Loucy (cell line): ENCODE measurements at regions not wholly inside any gene's neighbourhood (a gene's known extent, or its start where the extent isn't known, plus 50 kb on each side); places are given as distances from the start of the nearest gene placed in this dataset.

Experiments
- H2AFZ ChIP-seq: fragments of 200-600 bp; sonication (generic); 2 replicates; pipeline ENCODE4 v1.6.0; 2016; ENCODE audit warnings: antibody characterized with exemption, mild to moderate bottlenecking, low read length, moderate library complexity
- H3F3A ChIP-seq: fragments of 200-600 bp; 2 replicates; pipeline ENCODE4 v1.6.0; 2016; ENCODE audit warnings: antibody characterized with exemption, low read depth, mild to moderate bottlenecking
- H3K27me3 ChIP-seq: fragments of 200-600 bp; sonication (generic); 2 replicates; pipeline ENCODE4 v1.6.1; 2014; ENCODE audit warnings: low read length, mild to moderate bottlenecking; ENCODE audit not compliant: insufficient read depth, poor library complexity, severe bottlenecking
- H3K36me3 ChIP-seq: fragments of 200-600 bp; sonication (generic); 2 replicates; pipeline ENCODE4 v1.6.1; 2016; ENCODE audit warnings: low read length; ENCODE audit not compliant: insufficient read depth
- H3K4me1 ChIP-seq: fragments of 200-600 bp; sonication (generic); 2 replicates; pipeline ENCODE4 v1.5.1; 2014; ENCODE audit warnings: low read length, mild to moderate bottlenecking; ENCODE audit not compliant: insufficient read depth, poor library complexity, severe bottlenecking
- H3K4me2 ChIP-seq: fragments of 200-600 bp; sonication (generic); 2 replicates; pipeline ENCODE4 v1.6.0; 2014; ENCODE audit warnings: antibody characterized with exemption, low read length, low read depth, mild to moderate bottlenecking; ENCODE audit not compliant: poor library complexity, severe bottlenecking
- H3K4me3 ChIP-seq: fragments of 200-600 bp; sonication (generic); 2 replicates; pipeline ENCODE4 v1.5.1; 2014; ENCODE audit warnings: low read length, mild to moderate bottlenecking, mixed read lengths; ENCODE audit not compliant: poor library complexity, severe bottlenecking
- H3K79me2 ChIP-seq: fragments of 200-600 bp; sonication (generic); 2 replicates; pipeline ENCODE4 v1.6.1; 2014; ENCODE audit warnings: low read length; ENCODE audit not compliant: insufficient read depth
- H3K9ac ChIP-seq: fragments of 200-600 bp; sonication (generic); 2 replicates; pipeline ENCODE4 v1.6.0; 2014; ENCODE audit warnings: mild to moderate bottlenecking, low read depth, low read length, moderate library complexity; ENCODE audit not compliant: poor library complexity, severe bottlenecking
- H3K9me2 ChIP-seq: fragments of 200-600 bp; sonication (generic); replicated peaks from 2 replicates; pipeline ENCODE4 v1.6.1; 2016; ENCODE audit warnings: low read depth, low read length, mixed read lengths
- H3K9me3 ChIP-seq: fragments of 200-600 bp; sonication (generic); 2 replicates; pipeline ENCODE4 v1.6.1; 2014; ENCODE audit warnings: mild to moderate bottlenecking, antibody characterized with exemption, low read length, low read depth; ENCODE audit not compliant: insufficient read depth
- H4K20me1 ChIP-seq: fragments of 200-600 bp; sonication (generic); 2 replicates; pipeline ENCODE4 v1.6.0; 2014; ENCODE audit warnings: antibody characterized with exemption, low read length, mild to moderate bottlenecking; ENCODE audit not compliant: insufficient read depth, poor library complexity, severe bottlenecking
- CTCF ChIP-seq: fragments of 200-600 bp; sonication (generic); conservative IDR thresholded peaks from 2 replicates; pipeline ENCODE4 v1.5.1; 2014; ENCODE audit warnings: mild to moderate bottlenecking, antibody characterized with exemption, low read length
- EZH2phosphoT487 ChIP-seq: fragments of 200-600 bp; IDR thresholded peaks from 2 replicates; pipeline ENCODE4 v1.6.1; 2018; ENCODE audit warnings: antibody characterized with exemption, mild to moderate bottlenecking, moderate library complexity, borderline replicate concordance

GRCh38 chr6:51094271-51094670 is 275.6 kb downstream of the TFAP2B start:
- H3K79me2 ChIP-seq, result no peaks in the 10 kb centered on the region
- no peaks in the 10 kb centered on the region for H3K9me3 ChIP-seq
- no peak overlapping the region for H3K9ac ChIP-seq
- H2AFZ ChIP-seq, result no peak overlapping the region
- no peak overlapping the region for H3K4me2 ChIP-seq
- no peaks in the 10 kb centered on the region for H3K4me1 ChIP-seq
- H3K36me3 ChIP-seq, result no peaks in the 10 kb centered on the region
- H3F3A ChIP-seq, result no peaks in the 10 kb centered on the region
- no peaks in the 10 kb centered on the region for H3K9me2 ChIP-seq
- no peak overlapping the region for H3K4me3 ChIP-seq
- no peak for TF ChIP-seq EZH2phosphoT487
- TF ChIP-seq CTCF, result no peak
- no peaks in the 10 kb centered on the region for H3K27me3 ChIP-seq
- no peaks in the 10 kb centered on the region for H4K20me1 ChIP-seq

GRCh38 chr6:51098246-51098645 is 279.6 kb downstream of the TFAP2B start:
- H3K9ac ChIP-seq, result no peak overlapping the region
- H2AFZ ChIP-seq, result no peak overlapping the region
- H3K4me2 ChIP-seq, result no peak overlapping the region
- H4K20me1 ChIP-seq, result no peaks in the 10 kb centered on the region
- H3K36me3 ChIP-seq, result no peaks in the 10 kb centered on the region
- no peaks in the 10 kb centered on the region for H3K4me1 ChIP-seq
- TF ChIP-seq EZH2phosphoT487, result no peak
- TF ChIP-seq CTCF, result no peak
- H3K79me2 ChIP-seq, result no peaks in the 10 kb centered on the region
- H3K9me3 ChIP-seq, result no peaks in the 10 kb centered on the region
- no peak overlapping the region for H3K4me3 ChIP-seq
- H3F3A ChIP-seq, result no peaks in the 10 kb centered on the region
- no peaks in the 10 kb centered on the region for H3K9me2 ChIP-seq
- no peaks in the 10 kb centered on the region for H3K27me3 ChIP-seq

GRCh38 chr6:51098791-51099190 is 280.1 kb downstream of the TFAP2B start:
- H3K36me3 ChIP-seq, result no peaks in the 10 kb centered on the region
- H3K4me2 ChIP-seq, result no peak overlapping the region
- no peaks in the 10 kb centered on the region for H3K27me3 ChIP-seq
- H3F3A ChIP-seq, result no peaks in the 10 kb centered on the region
- H3K4me1 ChIP-seq, result no peaks in the 10 kb centered on the region
- H3K4me3 ChIP-seq, result no peak overlapping the region
- H3K9me3 ChIP-seq, result no peaks in the 10 kb centered on the region
- no peaks in the 10 kb centered on the region for H3K9me2 ChIP-seq
- no peak overlapping the region for H3K9ac ChIP-seq
- no peak overlapping the region for H2AFZ ChIP-seq
- H3K79me2 ChIP-seq, result no peaks in the 10 kb centered on the region
- no peak for TF ChIP-seq CTCF
- TF ChIP-seq EZH2phosphoT487, result no peak
- no peaks in the 10 kb centered on the region for H4K20me1 ChIP-seq
